ENCODE measurements at regions not wholly inside any gene's neighbourhood (a gene's known extent, or its start where the extent isn't known, plus 50 kb on each side); places are given as distances from the start of the nearest gene placed in this dataset.

- Histone ChIP-seq H3K4me1 (no peaks in the 10 kb centered on the region), H3K4me3 (no peak overlapping the region), H3K9me3 (no peaks in the 10 kb centered on the region), H3K27me3 (no peaks in the 10 kb centered on the region), H3K27ac (no peak overlapping the region), H3K36me3 (no peaks in the 10 kb centered on the region)
- intact Hi-C loops (cut with DNase I; ENCODE audit: low total_unique reads) = no loop called here
- no peak for DNase-seq (ENCODE audit: low spot score in 2 of 2)
- TF ChIP-seq, protein P1, sequence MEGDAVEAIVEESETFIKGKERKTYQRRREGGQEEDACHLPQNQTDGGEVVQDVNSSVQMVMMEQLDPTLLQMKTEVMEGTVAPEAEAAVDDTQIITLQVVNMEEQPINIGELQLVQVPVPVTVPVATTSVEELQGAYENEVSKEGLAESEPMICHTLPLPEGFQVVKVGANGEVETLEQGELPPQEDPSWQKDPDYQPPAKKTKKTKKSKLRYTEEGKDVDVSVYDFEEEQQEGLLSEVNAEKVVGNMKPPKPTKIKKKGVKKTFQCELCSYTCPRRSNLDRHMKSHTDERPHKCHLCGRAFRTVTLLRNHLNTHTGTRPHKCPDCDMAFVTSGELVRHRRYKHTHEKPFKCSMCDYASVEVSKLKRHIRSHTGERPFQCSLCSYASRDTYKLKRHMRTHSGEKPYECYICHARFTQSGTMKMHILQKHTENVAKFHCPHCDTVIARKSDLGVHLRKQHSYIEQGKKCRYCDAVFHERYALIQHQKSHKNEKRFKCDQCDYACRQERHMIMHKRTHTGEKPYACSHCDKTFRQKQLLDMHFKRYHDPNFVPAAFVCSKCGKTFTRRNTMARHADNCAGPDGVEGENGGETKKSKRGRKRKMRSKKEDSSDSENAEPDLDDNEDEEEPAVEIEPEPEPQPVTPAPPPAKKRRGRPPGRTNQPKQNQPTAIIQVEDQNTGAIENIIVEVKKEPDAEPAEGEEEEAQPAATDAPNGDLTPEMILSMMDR (IDR thresholded peaks at IDR 0.05) = no peak
- TF ChIP-seq POLR2A (IDR thresholded peaks at IDR 0.05) (no peak), POLR2AphosphoS5 (IDR thresholded peaks at IDR 0.05) (no peak)
Measured at GRCh38 chr3:152997526-152997925, 162.6 kb downstream of the P2RY1 start.

GRCh38 chr3:152998591-152998990, 163.4 kb upstream of the RAP2B start:
- no peaks in the 10 kb centered on the region for H3K9me3 ChIP-seq
- no peak for DNase-seq (ENCODE audit: low spot score in 2 of 2)
- H3K27me3 ChIP-seq = no peaks in the 10 kb centered on the region
- no peak overlapping the region for H3K4me3 ChIP-seq
- H3K36me3 ChIP-seq = no peaks in the 10 kb centered on the region
- TF ChIP-seq, protein P1 (IDR thresholded peaks at IDR 0.05) = no peak
- TF ChIP-seq POLR2A (IDR thresholded peaks at IDR 0.05) = no peak
- TF ChIP-seq POLR2AphosphoS5 (IDR thresholded peaks at IDR 0.05) = no peak
- intact Hi-C loops (cut with DNase I; ENCODE audit: low total_unique reads) = no loop called here
- H3K27ac ChIP-seq = no peak overlapping the region
- H3K4me1 ChIP-seq = no peaks in the 10 kb centered on the region

DNA sequence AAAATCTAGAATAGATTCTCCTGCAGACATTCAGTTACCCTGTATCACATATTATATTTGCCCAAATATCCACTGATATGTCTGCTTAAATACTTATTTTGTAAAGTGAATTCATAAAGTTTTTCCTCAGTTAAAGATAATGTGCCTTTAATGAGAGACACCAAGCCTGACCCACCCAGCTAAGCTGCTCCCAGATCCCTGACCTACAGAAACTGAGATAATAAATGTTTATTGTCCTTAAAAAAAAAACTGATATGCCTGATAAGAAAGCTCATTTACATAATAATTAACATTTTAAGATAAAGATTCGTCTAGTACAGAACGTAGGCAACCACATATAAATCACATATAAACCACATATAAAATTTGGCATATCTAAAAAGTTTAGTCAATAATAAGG, 161.7 kb upstream of the RAP2B start:
- H3K36me3 ChIP-seq = no peaks in the 10 kb centered on the region
- no peaks in the 10 kb centered on the region for H3K4me1 ChIP-seq
- TF ChIP-seq, protein P1 (IDR thresholded peaks at IDR 0.05) = no peak
- TF ChIP-seq POLR2AphosphoS5 (IDR thresholded peaks at IDR 0.05) = no peak
- no peak for TF ChIP-seq POLR2A (IDR thresholded peaks at IDR 0.05)
- no peak overlapping the region for H3K27ac ChIP-seq
- H3K4me3 ChIP-seq = no peak overlapping the region
- no peak for DNase-seq (ENCODE audit: low spot score in 2 of 2)
- no peaks in the 10 kb centered on the region for H3K9me3 ChIP-seq
- H3K27me3 ChIP-seq = no peaks in the 10 kb centered on the region
- intact Hi-C loops (cut with DNase I; ENCODE audit: low total_unique reads) = no loop called here

DNA sequence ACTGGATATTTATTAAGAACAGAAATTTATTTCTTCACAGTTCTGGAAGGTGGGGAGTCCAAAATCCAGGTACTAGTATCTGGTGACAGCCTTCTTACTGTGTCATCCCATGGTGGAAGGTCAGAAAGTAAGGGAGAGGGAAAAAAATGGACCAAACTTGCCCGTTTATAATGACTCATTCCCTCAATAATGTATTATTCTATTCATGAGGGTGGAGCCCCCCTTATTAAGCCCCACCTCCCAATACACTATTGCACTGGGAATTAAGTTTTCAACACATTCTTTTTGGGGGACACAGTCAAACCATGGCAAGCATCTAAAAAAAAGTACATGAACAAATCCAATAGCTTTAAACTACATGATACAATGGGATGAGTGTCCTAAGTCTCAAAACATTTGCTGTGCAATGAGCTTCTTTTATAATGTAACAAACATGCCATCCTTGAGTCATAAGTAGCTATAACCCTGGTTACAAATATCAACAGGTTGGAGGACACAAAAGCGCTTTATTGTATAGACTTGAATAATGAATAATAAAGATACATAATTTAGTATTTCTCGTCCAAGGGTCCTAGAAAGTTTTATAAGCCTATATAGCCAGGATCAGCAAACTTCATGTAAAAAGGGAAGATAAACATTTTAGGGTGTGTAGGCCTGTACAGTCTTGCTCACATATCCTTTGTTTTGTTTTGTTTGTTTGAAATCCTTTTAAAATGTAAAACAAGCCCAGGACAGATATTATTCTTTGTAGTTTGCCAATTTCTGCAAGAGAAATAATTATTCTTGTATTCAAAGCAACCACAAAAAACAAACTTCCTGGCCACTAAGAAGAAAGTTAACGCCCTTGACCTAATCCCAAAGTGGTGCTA, 160.6 kb upstream of the RAP2B start:
- Histone ChIP-seq H3K4me1 (no peaks in the 10 kb centered on the region), H3K9me3 (no peaks in the 10 kb centered on the region), H3K36me3 (no peaks in the 10 kb centered on the region), H3K27ac (no peak overlapping the region), H3K27me3 (no peaks in the 10 kb centered on the region), H3K4me3 (no peak overlapping the region)
- intact Hi-C loops (cut with DNase I; ENCODE audit: low total_unique reads) = no loop called here
- no peak for TF ChIP-seq POLR2AphosphoS5 (IDR thresholded peaks at IDR 0.05)
- TF ChIP-seq POLR2A (IDR thresholded peaks at IDR 0.05) = no peak
- TF ChIP-seq, protein P1 (IDR thresholded peaks at IDR 0.05) = no peak
- no peak for DNase-seq (ENCODE audit: low spot score in 2 of 2)

DNA sequence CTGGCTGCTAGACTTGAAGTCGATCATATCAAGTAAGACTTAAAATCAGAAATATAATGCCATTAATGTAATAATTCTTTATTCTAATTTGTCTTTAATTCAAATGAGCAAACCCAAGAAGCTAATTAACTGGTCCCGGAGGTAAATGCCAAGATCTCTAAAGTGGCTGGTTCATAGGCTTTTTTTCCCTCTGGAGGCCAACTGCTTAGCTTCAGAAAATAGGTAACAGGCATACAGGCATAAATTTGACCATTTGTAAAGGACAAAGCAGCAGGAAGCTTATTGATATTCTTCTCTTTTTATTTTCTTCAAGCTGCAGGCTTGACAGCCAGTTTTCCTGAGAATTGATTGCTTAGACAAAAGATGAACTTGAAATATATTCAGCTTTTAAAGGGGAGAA, 158.6 kb upstream of the RAP2B start:
- Histone ChIP-seq H3K9me3 (no peaks in the 10 kb centered on the region), H3K36me3 (no peaks in the 10 kb centered on the region), H3K27ac (no peak overlapping the region), H3K27me3 (no peaks in the 10 kb centered on the region), H3K4me1 (no peaks in the 10 kb centered on the region), H3K4me3 (no peak overlapping the region)
- intact Hi-C loops (cut with DNase I; ENCODE audit: low total_unique reads) = no loop called here
- no peak for DNase-seq (ENCODE audit: low spot score in 2 of 2)
- TF ChIP-seq, protein P1 (IDR thresholded peaks at IDR 0.05) = no peak
- TF ChIP-seq POLR2A (IDR thresholded peaks at IDR 0.05) (no peak), POLR2AphosphoS5 (IDR thresholded peaks at IDR 0.05) (no peak)
